ENCODE measurements at regions not wholly inside any gene's neighbourhood (a gene's known extent, or its start where the extent isn't known, plus 50 kb on each side); places are given as distances from the start of the nearest gene placed in this dataset.

DNA sequence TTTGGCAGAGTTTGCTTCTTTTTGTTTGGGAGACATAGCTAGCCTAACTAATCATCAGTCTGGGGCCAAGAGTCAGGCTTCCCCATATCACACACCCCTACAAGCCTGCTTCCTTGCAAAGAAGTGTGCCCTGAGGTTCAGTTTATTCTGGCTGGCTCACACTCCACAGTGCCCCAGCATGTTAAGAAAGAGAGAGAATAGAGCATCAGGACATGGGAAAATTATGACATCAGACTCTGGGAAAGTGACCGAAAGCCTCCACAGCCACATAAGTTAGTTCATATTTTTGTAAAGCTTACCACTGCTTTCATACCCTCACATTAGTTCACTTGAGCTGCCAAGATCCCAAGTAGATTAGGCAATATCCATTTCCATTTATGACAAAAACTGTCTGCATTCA lies 63.0 kb upstream of the CFAP161 start (continued):
- TF ChIP-seq, protein P1, sequence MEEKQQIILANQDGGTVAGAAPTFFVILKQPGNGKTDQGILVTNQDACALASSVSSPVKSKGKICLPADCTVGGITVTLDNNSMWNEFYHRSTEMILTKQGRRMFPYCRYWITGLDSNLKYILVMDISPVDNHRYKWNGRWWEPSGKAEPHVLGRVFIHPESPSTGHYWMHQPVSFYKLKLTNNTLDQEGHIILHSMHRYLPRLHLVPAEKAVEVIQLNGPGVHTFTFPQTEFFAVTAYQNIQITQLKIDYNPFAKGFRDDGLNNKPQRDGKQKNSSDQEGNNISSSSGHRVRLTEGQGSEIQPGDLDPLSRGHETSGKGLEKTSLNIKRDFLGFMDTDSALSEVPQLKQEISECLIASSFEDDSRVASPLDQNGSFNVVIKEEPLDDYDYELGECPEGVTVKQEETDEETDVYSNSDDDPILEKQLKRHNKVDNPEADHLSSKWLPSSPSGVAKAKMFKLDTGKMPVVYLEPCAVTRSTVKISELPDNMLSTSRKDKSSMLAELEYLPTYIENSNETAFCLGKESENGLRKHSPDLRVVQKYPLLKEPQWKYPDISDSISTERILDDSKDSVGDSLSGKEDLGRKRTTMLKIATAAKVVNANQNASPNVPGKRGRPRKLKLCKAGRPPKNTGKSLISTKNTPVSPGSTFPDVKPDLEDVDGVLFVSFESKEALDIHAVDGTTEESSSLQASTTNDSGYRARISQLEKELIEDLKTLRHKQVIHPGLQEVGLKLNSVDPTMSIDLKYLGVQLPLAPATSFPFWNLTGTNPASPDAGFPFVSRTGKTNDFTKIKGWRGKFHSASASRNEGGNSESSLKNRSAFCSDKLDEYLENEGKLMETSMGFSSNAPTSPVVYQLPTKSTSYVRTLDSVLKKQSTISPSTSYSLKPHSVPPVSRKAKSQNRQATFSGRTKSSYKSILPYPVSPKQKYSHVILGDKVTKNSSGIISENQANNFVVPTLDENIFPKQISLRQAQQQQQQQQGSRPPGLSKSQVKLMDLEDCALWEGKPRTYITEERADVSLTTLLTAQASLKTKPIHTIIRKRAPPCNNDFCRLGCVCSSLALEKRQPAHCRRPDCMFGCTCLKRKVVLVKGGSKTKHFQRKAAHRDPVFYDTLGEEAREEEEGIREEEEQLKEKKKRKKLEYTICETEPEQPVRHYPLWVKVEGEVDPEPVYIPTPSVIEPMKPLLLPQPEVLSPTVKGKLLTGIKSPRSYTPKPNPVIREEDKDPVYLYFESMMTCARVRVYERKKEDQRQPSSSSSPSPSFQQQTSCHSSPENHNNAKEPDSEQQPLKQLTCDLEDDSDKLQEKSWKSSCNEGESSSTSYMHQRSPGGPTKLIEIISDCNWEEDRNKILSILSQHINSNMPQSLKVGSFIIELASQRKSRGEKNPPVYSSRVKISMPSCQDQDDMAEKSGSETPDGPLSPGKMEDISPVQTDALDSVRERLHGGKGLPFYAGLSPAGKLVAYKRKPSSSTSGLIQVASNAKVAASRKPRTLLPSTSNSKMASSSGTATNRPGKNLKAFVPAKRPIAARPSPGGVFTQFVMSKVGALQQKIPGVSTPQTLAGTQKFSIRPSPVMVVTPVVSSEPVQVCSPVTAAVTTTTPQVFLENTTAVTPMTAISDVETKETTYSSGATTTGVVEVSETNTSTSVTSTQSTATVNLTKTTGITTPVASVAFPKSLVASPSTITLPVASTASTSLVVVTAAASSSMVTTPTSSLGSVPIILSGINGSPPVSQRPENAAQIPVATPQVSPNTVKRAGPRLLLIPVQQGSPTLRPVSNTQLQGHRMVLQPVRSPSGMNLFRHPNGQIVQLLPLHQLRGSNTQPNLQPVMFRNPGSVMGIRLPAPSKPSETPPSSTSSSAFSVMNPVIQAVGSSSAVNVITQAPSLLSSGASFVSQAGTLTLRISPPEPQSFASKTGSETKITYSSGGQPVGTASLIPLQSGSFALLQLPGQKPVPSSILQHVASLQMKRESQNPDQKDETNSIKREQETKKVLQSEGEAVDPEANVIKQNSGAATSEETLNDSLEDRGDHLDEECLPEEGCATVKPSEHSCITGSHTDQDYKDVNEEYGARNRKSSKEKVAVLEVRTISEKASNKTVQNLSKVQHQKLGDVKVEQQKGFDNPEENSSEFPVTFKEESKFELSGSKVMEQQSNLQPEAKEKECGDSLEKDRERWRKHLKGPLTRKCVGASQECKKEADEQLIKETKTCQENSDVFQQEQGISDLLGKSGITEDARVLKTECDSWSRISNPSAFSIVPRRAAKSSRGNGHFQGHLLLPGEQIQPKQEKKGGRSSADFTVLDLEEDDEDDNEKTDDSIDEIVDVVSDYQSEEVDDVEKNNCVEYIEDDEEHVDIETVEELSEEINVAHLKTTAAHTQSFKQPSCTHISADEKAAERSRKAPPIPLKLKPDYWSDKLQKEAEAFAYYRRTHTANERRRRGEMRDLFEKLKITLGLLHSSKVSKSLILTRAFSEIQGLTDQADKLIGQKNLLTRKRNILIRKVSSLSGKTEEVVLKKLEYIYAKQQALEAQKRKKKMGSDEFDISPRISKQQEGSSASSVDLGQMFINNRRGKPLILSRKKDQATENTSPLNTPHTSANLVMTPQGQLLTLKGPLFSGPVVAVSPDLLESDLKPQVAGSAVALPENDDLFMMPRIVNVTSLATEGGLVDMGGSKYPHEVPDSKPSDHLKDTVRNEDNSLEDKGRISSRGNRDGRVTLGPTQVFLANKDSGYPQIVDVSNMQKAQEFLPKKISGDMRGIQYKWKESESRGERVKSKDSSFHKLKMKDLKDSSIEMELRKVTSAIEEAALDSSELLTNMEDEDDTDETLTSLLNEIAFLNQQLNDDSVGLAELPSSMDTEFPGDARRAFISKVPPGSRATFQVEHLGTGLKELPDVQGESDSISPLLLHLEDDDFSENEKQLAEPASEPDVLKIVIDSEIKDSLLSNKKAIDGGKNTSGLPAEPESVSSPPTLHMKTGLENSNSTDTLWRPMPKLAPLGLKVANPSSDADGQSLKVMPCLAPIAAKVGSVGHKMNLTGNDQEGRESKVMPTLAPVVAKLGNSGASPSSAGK (IDR thresholded peaks at IDR 0.05), result no peak
- TF ChIP-seq NR2C1 (IDR thresholded peaks at IDR 0.05), result no peak
- no peak for TF ChIP-seq NR2C1 (tag; IDR thresholded peaks at IDR 0.05)
- TF ChIP-seq CBFA2T3 (IDR thresholded peaks at IDR 0.05), result no peak
- TF ChIP-seq HLTF (IDR thresholded peaks at IDR 0.05), result no peak
